HFFc6 (cell line): ENCODE measurements at regions not wholly inside any gene's neighbourhood (a gene's known extent, or its start where the extent isn't known, plus 50 kb on each side); places are given as distances from the start of the nearest gene placed in this dataset.

Experiments
- DNase-seq: peaks from one replicate; pipeline ENCODE4 v3.0.0-alpha.2; 2018
- H3K27ac Mint-ChIP-seq: 2 replicates; pipeline ENCODE4 v1.8.0; 2020; ENCODE audit warnings: mild to moderate bottlenecking, mixed read lengths
- H3K27me3 Mint-ChIP-seq: 2 replicates; pipeline ENCODE4 v1.8.0; 2021; ENCODE audit warnings: mild to moderate bottlenecking, moderate library complexity, mixed read lengths; ENCODE audit not compliant: insufficient read depth
- H3K36me3 Mint-ChIP-seq: 2 replicates; pipeline ENCODE4 v1.8.0; 2021; ENCODE audit warnings: low read depth, mixed read lengths
- H3K4me1 Mint-ChIP-seq: 2 replicates; pipeline ENCODE4 v1.8.0; 2020; ENCODE audit warnings: low read depth, mixed read lengths
- H3K4me3 Mint-ChIP-seq: 2 replicates; pipeline ENCODE4 v1.8.0; 2020; ENCODE audit warnings: mild to moderate bottlenecking, moderate library complexity, mixed read lengths
- H3K9me3 Mint-ChIP-seq: 2 replicates; pipeline ENCODE4 v1.8.0; 2020; ENCODE audit warnings: mild to moderate bottlenecking, mixed read lengths
- CTCF ChIP-seq: fragments of 200-600 bp; sonication (generic); IDR thresholded peaks from 2 replicates; pipeline ENCODE4 v1.5.0; 2021; ENCODE audit warnings: antibody characterized with exemption, mild to moderate bottlenecking

DNA sequence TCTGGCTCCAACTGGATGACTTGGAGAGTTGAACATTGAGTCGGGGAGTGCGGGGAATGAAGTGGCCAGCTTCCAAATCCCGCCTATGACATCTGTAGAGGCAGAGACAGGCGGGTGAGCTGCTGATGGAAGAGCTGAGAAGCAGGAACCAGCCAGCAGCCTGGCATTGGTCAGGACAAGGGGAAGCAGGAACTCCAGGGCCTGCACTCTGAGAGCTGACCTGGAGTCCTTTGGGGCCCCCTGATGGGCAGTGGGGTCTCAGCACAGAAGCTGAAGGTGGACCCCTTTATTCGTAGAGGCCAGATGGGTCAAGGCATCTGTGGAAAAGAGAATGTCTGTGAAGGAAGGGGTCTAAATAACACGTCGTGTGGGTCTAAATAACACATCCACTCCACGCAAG is 57.0 kb downstream of the SEC61G start:
- H3K36me3 Mint-ChIP-seq, result no peaks in the 10 kb centered on the region
- DNase-seq, result no peak
- peaks cover 5% of the 10 kb centered on the region for H3K4me1 Mint-ChIP-seq
- TF ChIP-seq CTCF, result no peak
- H3K9me3 Mint-ChIP-seq, result no peaks in the 10 kb centered on the region
- no peak overlapping the region for H3K4me3 Mint-ChIP-seq
- H3K27ac Mint-ChIP-seq, result no peak overlapping the region
- peaks cover 8% of the 10 kb centered on the region for H3K27me3 Mint-ChIP-seq

- Mint-ChIP-seq H3K4me1 (no peaks in the 10 kb centered on the region), H3K36me3 (no peaks in the 10 kb centered on the region), H3K9me3 (no peaks in the 10 kb centered on the region), H3K4me3 (no peak overlapping the region), H3K27ac (no peak overlapping the region), H3K27me3 (peaks cover 7% of the 10 kb centered on the region)
- DNase-seq, result no peak
- TF ChIP-seq CTCF, result no peak
Observed at GRCh38 chr7:54699715-54700114, 59.3 kb downstream of the SEC61G start.

DNA sequence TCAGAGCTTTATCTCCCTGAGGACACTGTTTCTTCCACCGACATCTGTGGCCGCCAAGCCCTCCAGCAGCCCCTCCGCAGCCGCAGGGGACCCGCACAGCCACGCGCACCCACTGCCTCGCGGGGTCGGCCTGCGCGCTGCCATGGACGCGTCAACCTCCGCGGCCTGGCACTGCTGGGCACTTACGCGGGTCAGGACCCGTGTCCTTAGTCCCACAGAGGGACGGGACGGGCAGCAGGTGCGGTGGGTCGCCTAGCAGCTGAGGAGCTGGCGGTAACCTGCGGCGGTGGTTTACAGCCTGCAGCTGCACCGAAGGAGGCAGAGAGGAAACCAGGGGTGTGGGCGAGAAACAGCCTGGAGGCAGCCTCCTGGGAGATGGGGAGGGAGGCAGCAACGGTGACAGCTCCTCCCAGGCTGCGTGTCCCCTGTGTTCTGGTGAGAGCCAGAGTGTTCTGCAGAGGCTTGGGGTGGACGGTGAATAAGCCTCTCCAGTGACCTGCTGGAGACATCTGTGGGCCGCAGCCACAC is 61.3 kb downstream of the SEC61G start:
- no peak overlapping the region for H3K27ac Mint-ChIP-seq
- no peak for TF ChIP-seq CTCF
- H3K36me3 Mint-ChIP-seq, result no peaks in the 10 kb centered on the region
- no peak for DNase-seq
- H3K9me3 Mint-ChIP-seq, result no peaks in the 10 kb centered on the region
- peaks cover 1% of the 10 kb centered on the region for H3K27me3 Mint-ChIP-seq
- H3K4me3 Mint-ChIP-seq, result no peak overlapping the region
- no peaks in the 10 kb centered on the region for H3K4me1 Mint-ChIP-seq

- TF ChIP-seq CTCF, result no peak
- Mint-ChIP-seq H3K4me1 (no peaks in the 10 kb centered on the region), H3K4me3 (no peak overlapping the region), H3K27ac (no peak overlapping the region), H3K27me3 (peaks cover 4% of the 10 kb centered on the region), H3K9me3 (no peaks in the 10 kb centered on the region), H3K36me3 (no peaks in the 10 kb centered on the region)
- DNase-seq, result no peak
Observed at GRCh38 chr7:54690892-54691291, 68.1 kb downstream of the SEC61G start.

- no peak overlapping the region for H3K4me3 Mint-ChIP-seq
- H3K36me3 Mint-ChIP-seq, result no peaks in the 10 kb centered on the region
- no peaks in the 10 kb centered on the region for H3K4me1 Mint-ChIP-seq
- H3K27ac Mint-ChIP-seq, result no peak overlapping the region
- no peak for TF ChIP-seq CTCF
- no peaks in the 10 kb centered on the region for H3K9me3 Mint-ChIP-seq
- H3K27me3 Mint-ChIP-seq, result peaks cover 4% of the 10 kb centered on the region
- no peak for DNase-seq
Observed at GRCh38 chr7:54690050-54690443, 69.0 kb downstream of the SEC61G start.
